OCI-LY7 (cell line): ENCODE measurements at regions not wholly inside any gene's neighbourhood (a gene's known extent, or its start where the extent isn't known, plus 50 kb on each side); places are given as distances from the start of the nearest gene placed in this dataset.

Experiments used
- BruUV-seq: library from RNA; stranded (reverse); fragments of 400-500 nt; replicated peaks from 2 replicates; lab custom pipeline; 2021; lab: Mats Ljungman, UMichigan
- CTCF ChIA-PET: fragments of 300-600 bp; sonication (Branson Sonifier 250); formaldehyde crosslinking; loops from one replicate; lab custom pipeline; 2022; ENCODE audit warnings: antibody characterized with exemption; ENCODE audit not compliant: unreplicated experiment; lab: Charles Lee
- POLR2A ChIA-PET: fragments of 300-600 bp; sonication (Branson Sonifier 250); formaldehyde crosslinking; loops from one replicate; lab custom pipeline; 2022; ENCODE audit warnings: antibody characterized with exemption; lab: Charles Lee
- DNase-seq: peaks from one replicate; pipeline ENCODE4 v3.0.0-alpha.2; 2015; ENCODE audit warnings: low spot score
- H2AFZ ChIP-seq: fragments of 200-600 bp; sonication (generic), shearing (Covaris generic); 2 replicates; pipeline ENCODE4 v1.6.1; 2014; ENCODE audit warnings: mild to moderate bottlenecking, antibody characterized with exemption, low read length, moderate library complexity
- H3K27ac ChIP-seq: fragments of 200-600 bp; sonication (generic); 2 replicates; pipeline ENCODE4 v1.5.1; 2014; ENCODE audit warnings: mixed run types, low read depth, mild to moderate bottlenecking, moderate library complexity, low read length, inconsistent platforms; ENCODE audit not compliant: poor library complexity, severe bottlenecking
- H3K36me3 ChIP-seq: fragments of 200-600 bp; sonication (generic); 2 replicates; pipeline ENCODE4 v1.6.1; 2014; ENCODE audit warnings: mild to moderate bottlenecking, antibody characterized with exemption, low read length, moderate library complexity, mixed read lengths; ENCODE audit not compliant: insufficient read depth
- H3K4me1 ChIP-seq: fragments of 200-600 bp; sonication (generic); 2 replicates; pipeline ENCODE4 v1.5.1; 2014; ENCODE audit warnings: mild to moderate bottlenecking, low read length; ENCODE audit not compliant: insufficient read depth, poor library complexity, severe bottlenecking
- H3K4me2 ChIP-seq: fragments of 200-600 bp; sonication (generic); 2 replicates; pipeline ENCODE4 v1.6.1; 2014; ENCODE audit warnings: mild to moderate bottlenecking, low read length
- H3K4me3 ChIP-seq: fragments of 200-600 bp; sonication (generic); 2 replicates; pipeline ENCODE4 v1.5.1; 2014; ENCODE audit warnings: mild to moderate bottlenecking, low read depth, low read length; ENCODE audit not compliant: poor library complexity, severe bottlenecking
- H3K79me2 ChIP-seq: fragments of 200-600 bp; sonication (generic); 2 replicates; pipeline ENCODE4 v1.6.1; 2016; ENCODE audit warnings: low read depth, mild to moderate bottlenecking, low read length, moderate library complexity, mixed read lengths; ENCODE audit not compliant: insufficient read depth
- H3K9me2 ChIP-seq: fragments of 200-600 bp; sonication (generic); 2 replicates; pipeline ENCODE4 v1.6.1; 2016; ENCODE audit warnings: mild to moderate bottlenecking, low read length, mixed read lengths; ENCODE audit not compliant: insufficient read depth
- H3K9me3 ChIP-seq: fragments of 200-600 bp; sonication (generic); 2 replicates; pipeline ENCODE4 v1.6.1; 2014; ENCODE audit warnings: mild to moderate bottlenecking, mixed run types, low read length, mixed read lengths
- H4K20me1 ChIP-seq: fragments of 200-600 bp; sonication (generic); 2 replicates; pipeline ENCODE4 v1.6.1; 2014; ENCODE audit warnings: mild to moderate bottlenecking, antibody characterized with exemption, low read length, moderate library complexity, mixed read lengths; ENCODE audit not compliant: insufficient read depth
- EZH2phosphoT487 ChIP-seq: fragments of 200-600 bp; sonication (generic); IDR thresholded peaks from 2 replicates; pipeline ENCODE4 v1.6.1; 2018; ENCODE audit warnings: low read depth, borderline replicate concordance, mild to moderate bottlenecking, mixed run types, antibody characterized with exemption, low read length, moderate library complexity, mixed read lengths
- intact Hi-C: fragments of 100-400 bp; cut with micrococcal nuclease; formaldehyde crosslinking; loops from one replicate; pipeline ENCODE4 v1.10.0; 2022; ENCODE audit not compliant: unreplicated experiment
- TF ChIP-seq, protein P1 (sequence below): fragments of 200-600 bp; sonication (generic); conservative IDR thresholded peaks from 2 replicates; pipeline ENCODE4 v1.5.1; 2014; ENCODE audit warnings: mild to moderate bottlenecking, antibody characterized with exemption, low read length, moderate library complexity, mixed read lengths

DNA sequence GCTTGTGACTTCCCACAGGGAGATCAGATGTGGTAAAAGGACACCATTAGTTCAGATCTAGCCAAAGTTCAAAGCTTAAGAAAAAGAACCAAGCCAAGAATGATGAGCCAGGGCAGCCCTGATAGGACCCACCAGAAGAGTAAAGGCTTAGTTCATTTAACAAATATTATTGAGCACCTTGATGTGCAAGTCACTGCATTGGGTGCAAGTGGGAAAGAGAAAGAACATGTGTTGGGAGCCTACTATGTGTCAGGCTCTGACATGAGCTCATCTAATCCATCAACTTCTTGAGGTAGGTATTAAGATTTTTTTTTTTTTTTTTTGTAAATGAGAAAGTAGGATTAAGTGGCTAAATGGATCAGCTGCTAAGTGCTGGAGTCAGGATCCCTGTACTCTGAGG, 53.4 kb upstream of the PIAS1 start:
- ChIA-PET POLR2A (interaction anchor here (0.6 to 1.3 kb wide), 3 partner anchors 8 to 65 kb away, joined by 3 to 4 read pairs (median 3); no protein-coding TSS in a partner anchor), CTCF (no interaction called here)
- peaks cover 8% of the 10 kb centered on the region for H3K4me1 ChIP-seq
- H4K20me1 ChIP-seq: no peaks in the 10 kb centered on the region
- TF ChIP-seq, protein P1, sequence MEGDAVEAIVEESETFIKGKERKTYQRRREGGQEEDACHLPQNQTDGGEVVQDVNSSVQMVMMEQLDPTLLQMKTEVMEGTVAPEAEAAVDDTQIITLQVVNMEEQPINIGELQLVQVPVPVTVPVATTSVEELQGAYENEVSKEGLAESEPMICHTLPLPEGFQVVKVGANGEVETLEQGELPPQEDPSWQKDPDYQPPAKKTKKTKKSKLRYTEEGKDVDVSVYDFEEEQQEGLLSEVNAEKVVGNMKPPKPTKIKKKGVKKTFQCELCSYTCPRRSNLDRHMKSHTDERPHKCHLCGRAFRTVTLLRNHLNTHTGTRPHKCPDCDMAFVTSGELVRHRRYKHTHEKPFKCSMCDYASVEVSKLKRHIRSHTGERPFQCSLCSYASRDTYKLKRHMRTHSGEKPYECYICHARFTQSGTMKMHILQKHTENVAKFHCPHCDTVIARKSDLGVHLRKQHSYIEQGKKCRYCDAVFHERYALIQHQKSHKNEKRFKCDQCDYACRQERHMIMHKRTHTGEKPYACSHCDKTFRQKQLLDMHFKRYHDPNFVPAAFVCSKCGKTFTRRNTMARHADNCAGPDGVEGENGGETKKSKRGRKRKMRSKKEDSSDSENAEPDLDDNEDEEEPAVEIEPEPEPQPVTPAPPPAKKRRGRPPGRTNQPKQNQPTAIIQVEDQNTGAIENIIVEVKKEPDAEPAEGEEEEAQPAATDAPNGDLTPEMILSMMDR: no peak
- TF ChIP-seq EZH2phosphoT487: no peak
- no peak overlapping the region for H3K27ac ChIP-seq
- H3K36me3 ChIP-seq: no peaks in the 10 kb centered on the region
- H3K9me2 ChIP-seq: no peaks in the 10 kb centered on the region
- no peaks in the 10 kb centered on the region for H3K79me2 ChIP-seq
- no peak overlapping the region for H3K4me2 ChIP-seq
- H2AFZ ChIP-seq: no peak overlapping the region
- DNase-seq: no peak
- H3K9me3 ChIP-seq: no peaks in the 10 kb centered on the region
- BruUV-seq: no TSS peak
- H3K4me3 ChIP-seq: no peak overlapping the region
- intact Hi-C loops: no loop called here

- Histone ChIP-seq H3K36me3 (no peaks in the 10 kb centered on the region), H4K20me1 (no peaks in the 10 kb centered on the region), H2AFZ (no peak overlapping the region), H3K9me2 (no peaks in the 10 kb centered on the region), H3K27ac (no peak overlapping the region), H3K4me3 (no peak overlapping the region), H3K4me1 (peaks cover 8% of the 10 kb centered on the region), H3K4me2 (no peak overlapping the region), H3K9me3 (no peaks in the 10 kb centered on the region), H3K79me2 (no peaks in the 10 kb centered on the region)
- ChIA-PET POLR2A (interaction anchor here (0.6 kb wide), 1 partner anchor 16 kb away, joined by 3 read pairs; no protein-coding TSS in a partner anchor), CTCF (no interaction called here)
- no peak for TF ChIP-seq EZH2phosphoT487
- TF ChIP-seq, protein P1: no peak
- intact Hi-C loops: no loop called here
- no TSS peak for BruUV-seq
- no peak for DNase-seq
Observed at GRCh38 chr15:68001811-68002210, 52.3 kb upstream of the PIAS1 start.

GRCh38 chr15:68003297-68003696, 50.8 kb upstream of the PIAS1 start:
- no peaks in the 10 kb centered on the region for H4K20me1 ChIP-seq
- H3K4me2 ChIP-seq: no peak overlapping the region
- intact Hi-C loops: no loop called here
- DNase-seq: no peak
- no peaks in the 10 kb centered on the region for H3K9me3 ChIP-seq
- no peak overlapping the region for H3K27ac ChIP-seq
- no peaks in the 10 kb centered on the region for H3K79me2 ChIP-seq
- no peak for TF ChIP-seq EZH2phosphoT487
- TF ChIP-seq, protein P1: no peak
- no peaks in the 10 kb centered on the region for H3K36me3 ChIP-seq
- CTCF ChIA-PET: no interaction called here
- H3K9me2 ChIP-seq: no peaks in the 10 kb centered on the region
- no peaks in the 10 kb centered on the region for H3K4me1 ChIP-seq
- no TSS peak for BruUV-seq
- POLR2A ChIA-PET: interaction anchor here (0.8 kb wide), 1 partner anchor 174 kb away, joined by 3 read pairs; no protein-coding TSS in a partner anchor
- H2AFZ ChIP-seq: no peak overlapping the region
- no peak overlapping the region for H3K4me3 ChIP-seq
